ENCODE measurements at regions not wholly inside any gene's neighbourhood (a gene's known extent, or its start where the extent isn't known, plus 50 kb on each side); places are given as distances from the start of the nearest gene placed in this dataset.
"Not testable (repeated sequence)": the region's sequence is repeated elsewhere in the genome, so short reads cannot be mapped to it uniquely, and the experiment has no call there.

GRCh38 chr10:8691498-8692017 is 637.1 kb downstream of the GATA3 start:
- intact Hi-C loops (cut with DNase I, micrococcal nuclease): no loop called here
- Mint-ChIP-seq H3K27me3 (peaks cover 6% of the 10 kb centered on the region), H3K4me1 (ENCODE audit: low read depth) (no peaks in the 10 kb centered on the region), H3K27ac (no peak overlapping the region), H3K9me3 (no peaks in the 10 kb centered on the region), H3K4me3 (no peak overlapping the region), H3K36me3 (ENCODE audit: low read depth) (no peaks in the 10 kb centered on the region)
- H3K27me3 ChIP-seq (ENCODE audit: control insufficient read depth in 1 of 2, insufficient read depth in 2 of 2, low read length in 2 of 2): no peaks in the 10 kb centered on the region
- no peak for TF ChIP-seq CTCF (IDR thresholded peaks at IDR 0.05)
- CTCF ChIA-PET: no interaction called here
- H3K36me3 ChIP-seq (ENCODE audit: insufficient read depth, low read length): no peaks in the 10 kb centered on the region
- no peaks in the 10 kb centered on the region for H3K9me3 ChIP-seq (ENCODE audit: control insufficient read depth in 1 of 2, insufficient read depth in 1 of 2, low read length in 2 of 2)
- DNase-seq (no peak), ATAC-seq (ENCODE audit: poor library complexity) (no peak)
- no peak overlapping the region for H3K27ac ChIP-seq (ENCODE audit: low read depth in 1 of 2, low read length in 2 of 2)
- H3K4me3 ChIP-seq (ENCODE audit: low read length): no peak overlapping the region
- no peaks in the 10 kb centered on the region for H3K4me1 ChIP-seq (ENCODE audit: insufficient read depth, low read length)
- POLR2A ChIA-PET: no interaction called here

- H3K9me3 ChIP-seq (ENCODE audit: control insufficient read depth in 1 of 2, insufficient read depth in 1 of 2, low read length in 2 of 2); H3K9me3 Mint-ChIP-seq; H3K36me3 Mint-ChIP-seq (ENCODE audit: low read depth); H3K4me3 Mint-ChIP-seq; H3K27me3 Mint-ChIP-seq; ATAC-seq (ENCODE audit: poor library complexity); DNase-seq; H3K27me3 ChIP-seq (ENCODE audit: control insufficient read depth in 1 of 2, insufficient read depth in 2 of 2, low read length in 2 of 2); H3K4me3 ChIP-seq (ENCODE audit: low read length); H3K4me1 ChIP-seq (ENCODE audit: insufficient read depth, low read length); CTCF ChIA-PET; H3K36me3 ChIP-seq (ENCODE audit: insufficient read depth, low read length); intact Hi-C loops (cut with DNase I, micrococcal nuclease); POLR2A ChIA-PET; H3K27ac ChIP-seq (ENCODE audit: low read depth in 1 of 2, low read length in 2 of 2); H3K4me1 Mint-ChIP-seq (ENCODE audit: low read depth); H3K27ac Mint-ChIP-seq: not testable (repeated sequence)
Measured at GRCh38 chr10:8693635-8694034, 639.1 kb downstream of the GATA3 start.

- DNase-seq (no peak), ATAC-seq (ENCODE audit: poor library complexity) (no peak)
- no peak overlapping the region for H3K27ac ChIP-seq (ENCODE audit: low read depth in 1 of 2, low read length in 2 of 2)
- POLR2A ChIA-PET: no interaction called here
- TF ChIP-seq CTCF (IDR thresholded peaks at IDR 0.05): no peak
- H3K4me3 Mint-ChIP-seq: no peak overlapping the region
- H3K4me1 Mint-ChIP-seq (ENCODE audit: low read depth): no peaks in the 10 kb centered on the region
- no peak overlapping the region for H3K27ac Mint-ChIP-seq
- H3K27me3 Mint-ChIP-seq: no peaks in the 10 kb centered on the region
- no peaks in the 10 kb centered on the region for H3K4me1 ChIP-seq (ENCODE audit: insufficient read depth, low read length)
- intact Hi-C loops (cut with DNase I, micrococcal nuclease): no loop called here
- H3K27me3 ChIP-seq (ENCODE audit: control insufficient read depth in 1 of 2, insufficient read depth in 2 of 2, low read length in 2 of 2): no peaks in the 10 kb centered on the region
- H3K9me3 ChIP-seq (ENCODE audit: control insufficient read depth in 1 of 2, insufficient read depth in 1 of 2, low read length in 2 of 2): no peaks in the 10 kb centered on the region
- H3K36me3 Mint-ChIP-seq (ENCODE audit: low read depth): no peaks in the 10 kb centered on the region
- no peak overlapping the region for H3K4me3 ChIP-seq (ENCODE audit: low read length)
- CTCF ChIA-PET: no interaction called here
- H3K36me3 ChIP-seq (ENCODE audit: insufficient read depth, low read length): no peaks in the 10 kb centered on the region
- no peaks in the 10 kb centered on the region for H3K9me3 Mint-ChIP-seq
Measured at GRCh38 chr10:8696746-8697145, 642.3 kb downstream of the GATA3 start.

- H3K27ac Mint-ChIP-seq: no peak overlapping the region
- POLR2A ChIA-PET: no interaction called here
- no peak for TF ChIP-seq CTCF (IDR thresholded peaks at IDR 0.05)
- no peak overlapping the region for H3K4me3 Mint-ChIP-seq
- H3K36me3 Mint-ChIP-seq (ENCODE audit: low read depth): no peaks in the 10 kb centered on the region
- CTCF ChIA-PET: no interaction called here
- no peak for ATAC-seq (ENCODE audit: poor library complexity)
- Histone ChIP-seq H3K27ac (ENCODE audit: low read depth in 1 of 2, low read length in 2 of 2) (no peak overlapping the region), H3K36me3 (ENCODE audit: insufficient read depth, low read length) (no peaks in the 10 kb centered on the region), H3K9me3 (ENCODE audit: control insufficient read depth in 1 of 2, insufficient read depth in 1 of 2, low read length in 2 of 2) (no peaks in the 10 kb centered on the region), H3K4me3 (ENCODE audit: low read length) (no peak overlapping the region), H3K4me1 (ENCODE audit: insufficient read depth, low read length) (no peaks in the 10 kb centered on the region), H3K27me3 (ENCODE audit: control insufficient read depth in 1 of 2, insufficient read depth in 2 of 2, low read length in 2 of 2) (peaks cover 0 to 6% of the 10 kb centered on the region in 2 experiments)
- intact Hi-C loops (cut with DNase I, micrococcal nuclease): no loop called here
- H3K4me1 Mint-ChIP-seq (ENCODE audit: low read depth): no peaks in the 10 kb centered on the region
- H3K9me3 Mint-ChIP-seq: no peaks in the 10 kb centered on the region
- no peak for DNase-seq
- H3K27me3 Mint-ChIP-seq: no peaks in the 10 kb centered on the region
Measured at GRCh38 chr10:8700689-8701088, 646.2 kb downstream of the GATA3 start.

All from CD4-positive, alpha-beta T cell (primary cell).